ENCODE measurements at regions not wholly inside any gene's neighbourhood (a gene's known extent, or its start where the extent isn't known, plus 50 kb on each side); places are given as distances from the start of the nearest gene placed in this dataset.

DNA sequence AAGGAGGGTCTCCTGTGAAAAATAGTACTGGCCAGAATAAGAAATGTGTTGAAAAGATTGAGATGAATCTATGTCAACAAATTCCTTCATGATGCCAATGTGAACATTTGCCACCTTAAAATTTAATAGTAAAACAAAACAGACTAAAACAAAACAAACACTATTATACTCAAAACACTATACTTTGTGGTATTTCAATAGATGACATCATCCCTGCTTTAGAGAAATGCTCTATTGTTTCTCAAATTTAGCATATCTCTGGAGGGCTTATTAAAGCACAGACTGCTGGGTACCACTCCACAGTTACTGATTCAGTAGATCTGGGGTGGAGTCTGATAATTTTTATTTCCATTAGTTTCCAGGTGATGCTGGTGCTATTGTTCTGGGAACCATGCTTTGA lies 579.4 kb upstream of the FAM98A start:
- H3K9me3 Mint-ChIP-seq (ENCODE audit: unreplicated experiment): no peaks in the 10 kb centered on the region
- H3K4me1 Mint-ChIP-seq (ENCODE audit: unreplicated experiment): no peaks in the 10 kb centered on the region
- no peak for DNase-seq (ENCODE audit: low spot score)
- TF ChIP-seq, protein P1, sequence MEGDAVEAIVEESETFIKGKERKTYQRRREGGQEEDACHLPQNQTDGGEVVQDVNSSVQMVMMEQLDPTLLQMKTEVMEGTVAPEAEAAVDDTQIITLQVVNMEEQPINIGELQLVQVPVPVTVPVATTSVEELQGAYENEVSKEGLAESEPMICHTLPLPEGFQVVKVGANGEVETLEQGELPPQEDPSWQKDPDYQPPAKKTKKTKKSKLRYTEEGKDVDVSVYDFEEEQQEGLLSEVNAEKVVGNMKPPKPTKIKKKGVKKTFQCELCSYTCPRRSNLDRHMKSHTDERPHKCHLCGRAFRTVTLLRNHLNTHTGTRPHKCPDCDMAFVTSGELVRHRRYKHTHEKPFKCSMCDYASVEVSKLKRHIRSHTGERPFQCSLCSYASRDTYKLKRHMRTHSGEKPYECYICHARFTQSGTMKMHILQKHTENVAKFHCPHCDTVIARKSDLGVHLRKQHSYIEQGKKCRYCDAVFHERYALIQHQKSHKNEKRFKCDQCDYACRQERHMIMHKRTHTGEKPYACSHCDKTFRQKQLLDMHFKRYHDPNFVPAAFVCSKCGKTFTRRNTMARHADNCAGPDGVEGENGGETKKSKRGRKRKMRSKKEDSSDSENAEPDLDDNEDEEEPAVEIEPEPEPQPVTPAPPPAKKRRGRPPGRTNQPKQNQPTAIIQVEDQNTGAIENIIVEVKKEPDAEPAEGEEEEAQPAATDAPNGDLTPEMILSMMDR (IDR thresholded peaks at IDR 0.05; ENCODE audit: unreplicated experiment): no peak
- H3K4me3 Mint-ChIP-seq (ENCODE audit: unreplicated experiment): no peak overlapping the region
- no peaks in the 10 kb centered on the region for H3K36me3 Mint-ChIP-seq (ENCODE audit: low read depth, unreplicated experiment)
- H3K27ac Mint-ChIP-seq (ENCODE audit: unreplicated experiment): no peak overlapping the region
- H3K27me3 Mint-ChIP-seq (ENCODE audit: unreplicated experiment): no peaks in the 10 kb centered on the region

- Mint-ChIP-seq H3K27ac (ENCODE audit: unreplicated experiment) (no peak overlapping the region), H3K9me3 (ENCODE audit: unreplicated experiment) (no peaks in the 10 kb centered on the region), H3K4me3 (ENCODE audit: unreplicated experiment) (no peak overlapping the region), H3K4me1 (ENCODE audit: unreplicated experiment) (no peaks in the 10 kb centered on the region), H3K36me3 (ENCODE audit: low read depth, unreplicated experiment) (no peaks in the 10 kb centered on the region), H3K27me3 (ENCODE audit: unreplicated experiment) (no peaks in the 10 kb centered on the region)
- TF ChIP-seq, protein P1 (IDR thresholded peaks at IDR 0.05; ENCODE audit: unreplicated experiment): no peak
- no peak for DNase-seq (ENCODE audit: low spot score)
Measured at GRCh38 chr2:34176693-34177092, 577.6 kb upstream of the FAM98A start.

DNA sequence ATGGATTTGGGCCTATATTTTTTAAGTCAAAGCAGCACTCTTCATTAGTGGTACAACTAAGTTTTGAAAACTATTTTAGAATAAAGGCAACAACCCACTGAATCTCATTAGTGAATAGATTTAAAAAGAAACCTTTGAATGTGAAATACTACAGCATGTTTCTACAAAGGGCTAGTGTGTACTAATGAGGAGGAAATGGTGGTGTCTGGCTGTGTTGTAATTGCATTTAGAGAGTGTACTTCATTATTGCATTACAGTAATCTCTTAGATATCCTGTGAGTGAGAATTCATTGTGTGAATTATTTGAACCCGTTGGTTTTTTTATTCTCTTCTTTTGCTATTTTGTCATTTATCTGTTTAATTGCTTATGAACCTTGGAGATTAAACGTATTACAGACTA lies 575.4 kb upstream of the FAM98A start:
- no peaks in the 10 kb centered on the region for H3K4me1 Mint-ChIP-seq (ENCODE audit: unreplicated experiment)
- TF ChIP-seq, protein P1 (IDR thresholded peaks at IDR 0.05; ENCODE audit: unreplicated experiment): no peak
- no peaks in the 10 kb centered on the region for H3K27me3 Mint-ChIP-seq (ENCODE audit: unreplicated experiment)
- no peak overlapping the region for H3K4me3 Mint-ChIP-seq (ENCODE audit: unreplicated experiment)
- no peak for DNase-seq (ENCODE audit: low spot score)
- no peaks in the 10 kb centered on the region for H3K36me3 Mint-ChIP-seq (ENCODE audit: low read depth, unreplicated experiment)
- no peak overlapping the region for H3K27ac Mint-ChIP-seq (ENCODE audit: unreplicated experiment)
- H3K9me3 Mint-ChIP-seq (ENCODE audit: unreplicated experiment): no peaks in the 10 kb centered on the region

- TF ChIP-seq, protein P1 (IDR thresholded peaks at IDR 0.05; ENCODE audit: unreplicated experiment): no peak
- no peak for DNase-seq (ENCODE audit: low spot score)
- Mint-ChIP-seq H3K4me1 (ENCODE audit: unreplicated experiment) (no peaks in the 10 kb centered on the region), H3K36me3 (ENCODE audit: low read depth, unreplicated experiment) (no peaks in the 10 kb centered on the region), H3K4me3 (ENCODE audit: unreplicated experiment) (no peak overlapping the region), H3K9me3 (ENCODE audit: unreplicated experiment) (no peaks in the 10 kb centered on the region), H3K27ac (ENCODE audit: unreplicated experiment) (no peak overlapping the region), H3K27me3 (ENCODE audit: unreplicated experiment) (peaks cover 2% of the 10 kb centered on the region)
Measured at GRCh38 chr2:34162231-34162630, 563.1 kb upstream of the FAM98A start.

DNA sequence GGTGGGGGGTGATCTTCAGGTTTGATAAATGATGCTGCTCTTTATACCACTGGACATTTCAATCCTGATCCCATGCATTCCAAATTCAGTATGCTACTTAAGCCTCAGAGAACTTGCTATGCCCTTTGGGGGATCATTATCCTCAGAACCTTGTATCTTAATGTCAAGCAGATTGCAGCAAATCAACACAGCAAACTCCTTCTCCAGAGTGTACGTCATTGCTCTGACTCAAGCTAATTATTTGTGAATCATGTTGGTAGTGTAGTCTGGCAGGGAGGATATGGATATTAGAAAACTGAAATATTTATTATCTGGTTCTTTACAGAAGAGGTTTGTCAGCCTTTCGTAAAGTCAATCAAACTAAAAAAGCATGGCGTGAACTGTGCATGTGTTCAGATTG lies 562.5 kb upstream of the FAM98A start:
- Mint-ChIP-seq H3K4me1 (ENCODE audit: unreplicated experiment) (no peaks in the 10 kb centered on the region), H3K9me3 (ENCODE audit: unreplicated experiment) (no peaks in the 10 kb centered on the region), H3K4me3 (ENCODE audit: unreplicated experiment) (no peak overlapping the region), H3K36me3 (ENCODE audit: low read depth, unreplicated experiment) (no peaks in the 10 kb centered on the region), H3K27me3 (ENCODE audit: unreplicated experiment) (peaks cover 2% of the 10 kb centered on the region), H3K27ac (ENCODE audit: unreplicated experiment) (no peak overlapping the region)
- DNase-seq (ENCODE audit: low spot score): no peak
- TF ChIP-seq, protein P1 (IDR thresholded peaks at IDR 0.05; ENCODE audit: unreplicated experiment): no peak
